Neural cell (in vitro differentiated cells): ENCODE measurements at regions not wholly inside any gene's neighbourhood (a gene's known extent, or its start where the extent isn't known, plus 50 kb on each side); places are given as distances from the start of the nearest gene placed in this dataset.

Experiments
- EP300 ChIP-seq: fragments of 450-650 bp; conservative IDR thresholded peaks from 2 replicates; pipeline ENCODE4 v1.6.1; 2014; ENCODE audit warnings: antibody characterized with exemption, mild to moderate bottlenecking, moderate library complexity; ENCODE audit not compliant: poor library complexity, severe bottlenecking
- EZH2 ChIP-seq: fragments of 200-600, 300-800 bp; shearing (Covaris generic), sonication (generic); IDR thresholded peaks from 2 replicates; pipeline ENCODE4 v1.6.1; 2014; ENCODE audit warnings: antibody characterized with exemption, low read length, borderline replicate concordance, mild to moderate bottlenecking; ENCODE audit not compliant: insufficient read depth, poor library complexity, severe bottlenecking
- POLR2AphosphoS5 ChIP-seq: IDR thresholded peaks from 2 replicates; pipeline ENCODE4 v1.6.1; 2012
- RAD21 ChIP-seq: fragments of 450-650 bp; conservative IDR thresholded peaks from 2 replicates; pipeline ENCODE4 v1.6.1; 2014; ENCODE audit warnings: antibody characterized with exemption, mild to moderate bottlenecking, moderate library complexity
- SMC3 ChIP-seq: fragments of 450-650 bp; conservative IDR thresholded peaks from 2 replicates; pipeline ENCODE4 v1.6.1; 2014; ENCODE audit warnings: antibody characterized with exemption, mild to moderate bottlenecking, moderate library complexity; ENCODE audit not compliant: poor library complexity
- TAF1 ChIP-seq: IDR thresholded peaks from 2 replicates; pipeline ENCODE4 v1.6.1; 2012; ENCODE audit warnings: low read depth
- TF ChIP-seq, protein P1 (sequence below): fragments of 450-650 bp; IDR thresholded peaks from 2 replicates; pipeline ENCODE4 v1.5.1; 2014; ENCODE audit warnings: antibody characterized with exemption, mild to moderate bottlenecking, moderate library complexity; ENCODE audit not compliant: poor library complexity, severe bottlenecking

DNA sequence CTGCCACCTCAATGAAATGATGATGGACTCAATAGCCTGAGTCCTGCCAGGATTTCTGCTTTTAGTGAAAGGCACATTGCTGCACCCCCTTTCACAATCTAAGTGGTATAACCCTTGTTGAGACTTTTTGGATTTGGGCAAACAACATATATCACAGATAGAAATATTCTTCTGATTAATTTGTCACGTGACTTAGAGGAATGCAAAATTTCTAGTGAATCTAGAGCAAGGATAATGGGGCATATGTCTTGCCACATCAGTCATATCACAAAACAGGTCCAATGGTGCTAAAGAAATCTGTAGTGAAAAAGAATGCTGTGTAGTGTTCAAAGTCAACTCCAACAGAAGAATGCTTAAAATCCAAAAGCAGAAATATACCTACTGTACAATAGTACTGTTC, 1386.3 kb downstream of the LRFN5 start:
- TF ChIP-seq POLR2AphosphoS5 (no peak), TAF1 (no peak), SMC3 (no peak), RAD21 (no peak), EP300 (no peak), EZH2 (no peak)
- TF ChIP-seq, protein P1, sequence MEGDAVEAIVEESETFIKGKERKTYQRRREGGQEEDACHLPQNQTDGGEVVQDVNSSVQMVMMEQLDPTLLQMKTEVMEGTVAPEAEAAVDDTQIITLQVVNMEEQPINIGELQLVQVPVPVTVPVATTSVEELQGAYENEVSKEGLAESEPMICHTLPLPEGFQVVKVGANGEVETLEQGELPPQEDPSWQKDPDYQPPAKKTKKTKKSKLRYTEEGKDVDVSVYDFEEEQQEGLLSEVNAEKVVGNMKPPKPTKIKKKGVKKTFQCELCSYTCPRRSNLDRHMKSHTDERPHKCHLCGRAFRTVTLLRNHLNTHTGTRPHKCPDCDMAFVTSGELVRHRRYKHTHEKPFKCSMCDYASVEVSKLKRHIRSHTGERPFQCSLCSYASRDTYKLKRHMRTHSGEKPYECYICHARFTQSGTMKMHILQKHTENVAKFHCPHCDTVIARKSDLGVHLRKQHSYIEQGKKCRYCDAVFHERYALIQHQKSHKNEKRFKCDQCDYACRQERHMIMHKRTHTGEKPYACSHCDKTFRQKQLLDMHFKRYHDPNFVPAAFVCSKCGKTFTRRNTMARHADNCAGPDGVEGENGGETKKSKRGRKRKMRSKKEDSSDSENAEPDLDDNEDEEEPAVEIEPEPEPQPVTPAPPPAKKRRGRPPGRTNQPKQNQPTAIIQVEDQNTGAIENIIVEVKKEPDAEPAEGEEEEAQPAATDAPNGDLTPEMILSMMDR, result no peak
